ENCODE measurements at regions not wholly inside any gene's neighbourhood (a gene's known extent, or its start where the extent isn't known, plus 50 kb on each side); places are given as distances from the start of the nearest gene placed in this dataset.

DNA sequence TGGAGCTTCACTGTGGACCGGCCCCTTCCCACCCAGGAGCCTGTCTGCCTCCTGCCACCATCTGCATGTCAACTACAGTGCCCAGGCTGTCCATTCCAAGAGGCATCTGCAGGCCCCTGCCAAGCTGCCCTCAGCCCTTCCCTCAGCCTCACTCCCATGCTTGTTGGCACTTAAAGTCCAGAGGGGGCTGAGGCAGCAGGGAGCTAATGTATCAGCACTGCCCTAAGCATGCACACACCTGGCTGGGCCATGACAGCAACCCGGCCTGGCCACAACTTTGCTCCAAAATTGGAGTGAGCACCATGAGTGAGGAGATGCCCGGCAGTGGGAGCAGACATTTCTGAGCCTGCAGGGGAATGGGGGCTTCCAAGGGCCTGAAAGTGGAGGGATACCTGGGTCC, 417.5 kb upstream of the GRM3 start:
- Histone ChIP-seq H3K4me3 (no peak overlapping the region), H3K4me1 (ENCODE audit: low read depth) (no peaks in the 10 kb centered on the region), H3K36me3 (ENCODE audit: low read depth) (no peaks in the 10 kb centered on the region), H3K9me3 (peaks cover 24% of the 10 kb centered on the region)
- intact Hi-C loops (cut with DNase I, micrococcal nuclease) = no loop called here
- no peak for DNase-seq
- no peak for ATAC-seq
- TF ChIP-seq, protein P1, sequence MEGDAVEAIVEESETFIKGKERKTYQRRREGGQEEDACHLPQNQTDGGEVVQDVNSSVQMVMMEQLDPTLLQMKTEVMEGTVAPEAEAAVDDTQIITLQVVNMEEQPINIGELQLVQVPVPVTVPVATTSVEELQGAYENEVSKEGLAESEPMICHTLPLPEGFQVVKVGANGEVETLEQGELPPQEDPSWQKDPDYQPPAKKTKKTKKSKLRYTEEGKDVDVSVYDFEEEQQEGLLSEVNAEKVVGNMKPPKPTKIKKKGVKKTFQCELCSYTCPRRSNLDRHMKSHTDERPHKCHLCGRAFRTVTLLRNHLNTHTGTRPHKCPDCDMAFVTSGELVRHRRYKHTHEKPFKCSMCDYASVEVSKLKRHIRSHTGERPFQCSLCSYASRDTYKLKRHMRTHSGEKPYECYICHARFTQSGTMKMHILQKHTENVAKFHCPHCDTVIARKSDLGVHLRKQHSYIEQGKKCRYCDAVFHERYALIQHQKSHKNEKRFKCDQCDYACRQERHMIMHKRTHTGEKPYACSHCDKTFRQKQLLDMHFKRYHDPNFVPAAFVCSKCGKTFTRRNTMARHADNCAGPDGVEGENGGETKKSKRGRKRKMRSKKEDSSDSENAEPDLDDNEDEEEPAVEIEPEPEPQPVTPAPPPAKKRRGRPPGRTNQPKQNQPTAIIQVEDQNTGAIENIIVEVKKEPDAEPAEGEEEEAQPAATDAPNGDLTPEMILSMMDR (IDR thresholded peaks at IDR 0.05) = no peak

DNA sequence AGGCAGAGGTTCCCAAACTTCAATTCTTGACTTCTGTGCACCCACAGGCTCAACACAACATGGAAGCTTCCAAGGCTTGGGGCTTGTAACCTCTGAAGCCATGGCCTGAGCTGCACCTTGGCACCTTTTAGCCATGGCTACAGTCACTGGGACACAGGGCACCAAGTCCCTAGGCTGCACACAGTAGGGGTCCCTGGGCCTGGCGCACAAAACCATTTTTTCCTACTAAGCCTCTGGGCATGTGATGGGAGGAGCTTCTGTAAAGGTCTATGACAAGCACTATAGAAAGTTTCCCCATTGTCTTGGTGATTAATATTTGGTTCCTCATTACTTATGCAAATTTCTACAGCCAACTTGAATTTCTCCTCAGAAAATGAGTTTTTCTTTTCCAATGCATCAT, 420.9 kb upstream of the GRM3 start:
- TF ChIP-seq, protein P1 (IDR thresholded peaks at IDR 0.05) = no peak
- ATAC-seq = no peak
- H3K36me3 ChIP-seq (ENCODE audit: low read depth) = no peaks in the 10 kb centered on the region
- no peak for DNase-seq
- no peaks in the 10 kb centered on the region for H3K4me1 ChIP-seq (ENCODE audit: low read depth)
- peaks cover 21% of the 10 kb centered on the region for H3K9me3 ChIP-seq
- H3K4me3 ChIP-seq = no peak overlapping the region
- intact Hi-C loops (cut with DNase I, micrococcal nuclease) = no loop called here

DNA sequence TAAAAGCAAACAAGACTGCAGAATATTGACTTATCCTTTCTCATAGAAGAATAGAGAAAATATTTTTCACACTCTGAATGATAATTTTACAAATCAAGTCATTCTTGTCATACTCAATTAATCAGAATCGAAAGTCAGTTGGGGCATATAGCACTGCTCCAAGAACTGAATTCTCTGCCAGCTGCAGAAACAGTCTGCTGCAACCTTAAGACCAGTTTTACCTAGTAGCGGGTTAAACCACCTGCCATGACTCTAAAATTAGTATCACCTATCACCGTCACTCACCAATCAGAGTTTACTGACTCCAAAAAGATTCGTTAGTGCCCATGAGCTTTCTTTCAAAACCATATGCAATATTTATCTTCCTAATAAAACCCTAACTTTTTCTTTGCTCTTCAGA, 429.0 kb upstream of the GRM3 start:
- Histone ChIP-seq H3K4me1 (ENCODE audit: low read depth) (no peaks in the 10 kb centered on the region), H3K9me3 (no peaks in the 10 kb centered on the region), H3K4me3 (no peak overlapping the region), H3K36me3 (ENCODE audit: low read depth) (no peaks in the 10 kb centered on the region)
- intact Hi-C loops (cut with DNase I, micrococcal nuclease) = no loop called here
- TF ChIP-seq, protein P1 (IDR thresholded peaks at IDR 0.05) = no peak
- ATAC-seq = no peak
- no peak for DNase-seq

DNA sequence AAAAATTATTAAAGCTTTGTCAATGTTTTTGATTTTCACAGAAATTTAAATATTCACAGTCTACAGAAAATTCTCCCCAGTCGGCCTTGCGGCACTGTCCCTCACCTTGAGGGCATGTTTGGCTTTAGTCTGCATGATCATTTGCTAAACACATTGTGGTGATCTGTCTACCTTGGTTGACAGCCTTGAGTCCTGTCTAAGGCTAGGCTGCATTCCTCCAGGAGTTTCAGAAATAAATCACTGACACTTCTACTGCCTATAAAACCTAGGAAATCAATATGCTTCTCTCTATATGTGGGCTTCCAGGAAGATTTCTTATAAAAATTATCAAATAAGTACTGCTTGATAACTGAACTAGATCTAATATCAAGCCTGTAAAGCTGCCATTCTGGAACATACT, 430.7 kb upstream of the GRM3 start:
- TF ChIP-seq, protein P1 (IDR thresholded peaks at IDR 0.05) = no peak
- H3K4me3 ChIP-seq = no peak overlapping the region
- peaks cover 9% of the 10 kb centered on the region for H3K9me3 ChIP-seq
- DNase-seq (no peak), ATAC-seq (no peak)
- no peaks in the 10 kb centered on the region for H3K36me3 ChIP-seq (ENCODE audit: low read depth)
- intact Hi-C loops (cut with DNase I, micrococcal nuclease) = no loop called here
- no peaks in the 10 kb centered on the region for H3K4me1 ChIP-seq (ENCODE audit: low read depth)

DNA sequence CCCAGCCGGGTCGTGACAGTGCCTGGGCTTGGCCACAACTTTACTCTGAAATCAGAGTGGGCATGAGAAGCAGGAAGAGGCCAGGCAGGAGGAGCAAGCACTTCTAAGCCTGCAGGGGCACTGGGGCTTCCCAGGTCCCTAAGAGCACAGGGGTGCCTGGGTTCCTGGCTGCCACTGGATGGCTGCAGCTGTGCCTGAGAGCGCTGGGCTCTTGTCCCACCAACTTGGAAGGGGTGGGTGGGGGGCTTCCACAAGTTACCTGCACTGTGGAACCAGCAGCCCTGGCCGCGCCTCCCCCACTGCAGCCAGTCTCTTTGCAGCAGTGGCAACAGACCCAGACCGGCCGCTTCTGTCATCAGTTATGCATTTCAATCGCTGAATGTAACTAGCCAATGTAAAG, 434.7 kb upstream of the GRM3 start:
- no peak overlapping the region for H3K4me3 ChIP-seq
- H3K4me1 ChIP-seq (ENCODE audit: low read depth) = no peaks in the 10 kb centered on the region
- H3K9me3 ChIP-seq = peaks cover 13% of the 10 kb centered on the region
- DNase-seq = no peak
- H3K36me3 ChIP-seq (ENCODE audit: low read depth) = no peaks in the 10 kb centered on the region
- intact Hi-C loops (cut with DNase I, micrococcal nuclease) = no loop called here
- TF ChIP-seq, protein P1 (IDR thresholded peaks at IDR 0.05) = no peak
- no peak for ATAC-seq

DNA sequence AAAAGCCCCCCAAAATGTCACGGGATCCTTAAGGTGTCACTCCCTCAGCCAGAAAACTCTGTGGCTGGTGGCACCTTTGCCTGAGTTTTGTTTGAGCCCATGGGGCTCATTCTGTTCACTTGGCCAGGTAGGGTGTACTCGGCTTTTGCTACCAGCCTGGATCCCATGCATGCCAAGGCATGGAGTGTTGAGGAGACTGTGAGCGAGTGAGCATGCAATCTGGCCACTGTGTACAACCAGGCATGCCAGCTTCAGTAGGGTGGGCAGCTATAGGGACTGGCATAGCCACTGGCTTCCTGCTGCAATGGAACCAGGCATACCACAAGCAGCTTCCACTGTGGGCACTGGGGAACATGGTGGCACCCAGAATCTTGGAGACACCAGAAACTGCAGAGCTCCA, 436.0 kb upstream of the GRM3 start:
- peaks cover 18% of the 10 kb centered on the region for H3K9me3 ChIP-seq
- no peaks in the 10 kb centered on the region for H3K4me1 ChIP-seq (ENCODE audit: low read depth)
- no peak overlapping the region for H3K4me3 ChIP-seq
- DNase-seq (no peak), ATAC-seq (no peak)
- intact Hi-C loops (cut with DNase I, micrococcal nuclease) = no loop called here
- TF ChIP-seq, protein P1 (IDR thresholded peaks at IDR 0.05) = no peak
- no peaks in the 10 kb centered on the region for H3K36me3 ChIP-seq (ENCODE audit: low read depth)
